Cardiac muscle cell (in vitro differentiated cells and primary cell): ENCODE measurements at regions not wholly inside any gene's neighbourhood (a gene's known extent, or its start where the extent isn't known, plus 50 kb on each side); places are given as distances from the start of the nearest gene placed in this dataset.
A peak's percentile ranks its signal among the peaks of the same experiment; 100 is the strongest.
"Not testable (repeated sequence)": the region's sequence is repeated elsewhere in the genome, so short reads cannot be mapped to it uniquely, and the experiment has no call there.

Experiments used
- DNase-seq, 2 donors: peaks; one replicate each; pipeline versions ENCODE4 v3.0.0 to v3.0.0-alpha.2; 2010 to 2017; ENCODE audit warnings: low read depth in 1 of 2, low spot score in 1 of 2
- H3K27ac ChIP-seq: fragments of 200-600 bp; sonication (generic); 2 replicates; pipeline ENCODE4 v1.5.1; 2016
- H3K27me3 ChIP-seq: fragments of 200-600 bp; sonication (generic); 2 replicates; pipeline ENCODE4 v1.6.0; 2016; ENCODE audit warnings: control low read depth
- H3K36me3 ChIP-seq: fragments of 200-600 bp; sonication (generic); 2 replicates; pipeline ENCODE4 v1.5.1; 2016; ENCODE audit warnings: control low read depth
- H3K4me1 ChIP-seq: fragments of 200-600 bp; sonication (generic); 2 replicates; pipeline ENCODE4 v1.8.1; 2017; ENCODE audit warnings: low read depth, mild to moderate bottlenecking, mixed run types
- H3K4me3 ChIP-seq: fragments of 200-600 bp; sonication (generic); 2 replicates; pipeline ENCODE4 v1.5.1; 2016; ENCODE audit warnings: mild to moderate bottlenecking
- H3K9me3 ChIP-seq: fragments of 200-600 bp; sonication (generic); 2 replicates; pipeline ENCODE4 v1.5.1; 2017; ENCODE audit warnings: low read depth, mild to moderate bottlenecking, control low read depth
- TF ChIP-seq, protein P1 (sequence below): IDR thresholded peaks from 2 replicates; pipeline ENCODE4 v1.5.1; 2012; ENCODE audit warnings: low read depth, mild to moderate bottlenecking, low read length

- not testable (repeated sequence) for H3K4me1 ChIP-seq, H3K9me3 ChIP-seq, H3K36me3 ChIP-seq, H3K4me3 ChIP-seq, H3K27me3 ChIP-seq
- TF ChIP-seq, protein P1, sequence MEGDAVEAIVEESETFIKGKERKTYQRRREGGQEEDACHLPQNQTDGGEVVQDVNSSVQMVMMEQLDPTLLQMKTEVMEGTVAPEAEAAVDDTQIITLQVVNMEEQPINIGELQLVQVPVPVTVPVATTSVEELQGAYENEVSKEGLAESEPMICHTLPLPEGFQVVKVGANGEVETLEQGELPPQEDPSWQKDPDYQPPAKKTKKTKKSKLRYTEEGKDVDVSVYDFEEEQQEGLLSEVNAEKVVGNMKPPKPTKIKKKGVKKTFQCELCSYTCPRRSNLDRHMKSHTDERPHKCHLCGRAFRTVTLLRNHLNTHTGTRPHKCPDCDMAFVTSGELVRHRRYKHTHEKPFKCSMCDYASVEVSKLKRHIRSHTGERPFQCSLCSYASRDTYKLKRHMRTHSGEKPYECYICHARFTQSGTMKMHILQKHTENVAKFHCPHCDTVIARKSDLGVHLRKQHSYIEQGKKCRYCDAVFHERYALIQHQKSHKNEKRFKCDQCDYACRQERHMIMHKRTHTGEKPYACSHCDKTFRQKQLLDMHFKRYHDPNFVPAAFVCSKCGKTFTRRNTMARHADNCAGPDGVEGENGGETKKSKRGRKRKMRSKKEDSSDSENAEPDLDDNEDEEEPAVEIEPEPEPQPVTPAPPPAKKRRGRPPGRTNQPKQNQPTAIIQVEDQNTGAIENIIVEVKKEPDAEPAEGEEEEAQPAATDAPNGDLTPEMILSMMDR = peak; percentile 13
- peak overlapping the region; percentile 48 for H3K27ac ChIP-seq
- peak; percentile 75 to 93 for DNase-seq
Observed at GRCh38 chr11:67826028-67826950, 151.9 kb upstream of the ALDH3B2 start.

DNA sequence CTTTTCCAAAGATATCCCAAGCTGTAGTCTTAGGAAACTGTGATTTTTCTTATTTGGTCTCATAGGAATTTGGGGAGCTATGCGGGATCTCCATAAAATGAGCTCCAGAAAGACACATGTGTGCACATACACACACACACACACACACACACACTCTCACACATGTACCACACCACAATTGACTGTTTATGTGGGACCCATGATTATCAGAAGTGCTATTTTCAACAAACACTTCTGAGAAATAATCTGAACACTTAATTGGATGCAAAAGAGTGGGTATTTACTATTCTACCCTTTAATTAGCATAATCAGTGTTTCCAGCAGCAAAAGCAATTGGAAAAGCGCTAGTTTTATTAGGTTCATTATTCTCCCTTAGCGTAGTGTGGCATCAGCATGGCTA lies 150.4 kb upstream of the ALDH3B2 start:
- H3K27me3 ChIP-seq, DNase-seq, H3K4me1 ChIP-seq, H3K36me3 ChIP-seq, H3K27ac ChIP-seq, H3K9me3 ChIP-seq, H3K4me3 ChIP-seq: not testable (repeated sequence)

DNA sequence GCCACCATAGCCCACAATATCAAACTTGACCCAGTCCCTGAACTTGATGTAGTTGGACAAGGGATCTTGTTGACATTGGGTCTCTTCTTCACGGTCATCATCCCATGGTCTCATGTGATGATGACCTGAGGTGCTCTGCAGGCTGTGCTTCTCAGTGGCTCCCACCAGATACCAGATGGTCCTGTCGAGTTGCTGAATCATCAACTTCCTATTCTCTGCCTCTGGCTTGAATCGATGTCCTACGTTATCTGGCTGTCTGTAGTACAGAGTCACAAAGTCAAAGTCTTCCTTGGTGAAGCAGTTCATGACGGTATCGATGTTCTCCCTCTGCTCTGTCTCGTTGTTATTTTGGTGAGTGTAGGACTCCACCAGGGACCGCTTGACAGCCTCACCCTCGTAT lies 145.7 kb upstream of the ALDH3B2 start:
- no peak overlapping the region for H3K27ac ChIP-seq
- TF ChIP-seq, protein P1 = no peak
- no peaks in the 10 kb centered on the region for H3K27me3 ChIP-seq
- no peaks in the 10 kb centered on the region for H3K36me3 ChIP-seq
- no peak for DNase-seq
- H3K4me3 ChIP-seq = no peak overlapping the region
- H3K4me1 ChIP-seq = no peaks in the 10 kb centered on the region
- H3K9me3 ChIP-seq = no peaks in the 10 kb centered on the region

- not testable (repeated sequence) for DNase-seq, H3K9me3 ChIP-seq, H3K27ac ChIP-seq, H3K4me3 ChIP-seq, H3K36me3 ChIP-seq, H3K4me1 ChIP-seq, H3K27me3 ChIP-seq
Observed at GRCh38 chr11:67817558-67817957, 143.1 kb upstream of the ALDH3B2 start.

DNA sequence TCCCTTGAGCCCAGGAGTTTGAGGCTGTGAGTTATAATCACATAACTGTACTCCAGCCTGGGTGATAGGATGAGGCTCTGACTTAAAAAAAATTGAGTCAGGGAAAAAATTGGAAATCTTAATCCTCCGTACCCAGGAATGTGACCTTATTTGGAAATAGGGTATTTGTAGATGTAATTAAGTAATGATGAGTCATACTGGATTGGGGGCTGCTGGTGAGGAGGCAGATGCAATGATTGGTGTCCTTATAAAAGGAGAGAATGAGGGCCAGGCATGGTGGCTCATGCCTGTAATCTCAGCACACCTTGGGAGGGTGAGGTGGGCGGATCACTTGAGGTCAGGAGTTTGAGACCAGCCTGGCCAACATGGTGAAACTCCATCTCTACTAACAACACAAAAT lies 134.9 kb upstream of the ALDH3B2 start:
- H3K9me3 ChIP-seq, H3K27ac ChIP-seq, H3K36me3 ChIP-seq, H3K4me1 ChIP-seq, H3K4me3 ChIP-seq, H3K27me3 ChIP-seq: not testable (repeated sequence)
- DNase-seq = peak in 1 of 2 donors; percentile 36

- not testable (repeated sequence) for H3K4me1 ChIP-seq, H3K36me3 ChIP-seq, H3K27me3 ChIP-seq, H3K9me3 ChIP-seq, H3K4me3 ChIP-seq, H3K27ac ChIP-seq, DNase-seq
Observed at GRCh38 chr11:67807896-67808295, 133.5 kb upstream of the ALDH3B2 start.

- not testable (repeated sequence) for H3K36me3 ChIP-seq, H3K27me3 ChIP-seq, DNase-seq, H3K9me3 ChIP-seq, H3K4me1 ChIP-seq
- H3K4me3 ChIP-seq = peak overlapping the region; percentile 56
- H3K27ac ChIP-seq = peak overlapping the region; percentile 64
Observed at GRCh38 chr11:67806728-67807235, 132.4 kb upstream of the ALDH3B2 start.

DNA sequence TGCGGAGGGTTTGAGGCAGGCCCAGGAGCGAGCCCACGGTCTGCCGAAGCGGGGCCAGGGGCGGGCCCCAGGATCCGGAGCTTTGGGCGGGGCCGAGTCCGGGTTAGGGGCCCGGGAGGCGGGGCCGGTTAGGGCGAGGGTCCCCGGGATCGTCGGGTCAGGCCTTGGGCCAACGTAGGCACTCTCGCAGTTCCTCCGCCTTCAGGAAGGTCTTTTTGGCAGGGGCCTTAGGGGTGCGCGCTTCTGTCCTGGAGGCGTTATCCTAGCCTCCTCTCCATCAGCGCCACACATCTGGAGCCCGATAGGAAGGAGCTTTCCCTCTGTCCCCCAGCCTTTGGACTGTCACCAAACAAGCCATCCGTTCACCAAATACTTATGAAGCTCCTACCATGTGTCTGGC lies 131.8 kb upstream of the ALDH3B2 start:
- Histone ChIP-seq H3K27ac (peak overlapping the region; percentile 89), H3K4me3 (peak overlapping the region; percentile 56)
- H3K36me3 ChIP-seq, H3K27me3 ChIP-seq, H3K4me1 ChIP-seq, DNase-seq, H3K9me3 ChIP-seq: not testable (repeated sequence)

DNA sequence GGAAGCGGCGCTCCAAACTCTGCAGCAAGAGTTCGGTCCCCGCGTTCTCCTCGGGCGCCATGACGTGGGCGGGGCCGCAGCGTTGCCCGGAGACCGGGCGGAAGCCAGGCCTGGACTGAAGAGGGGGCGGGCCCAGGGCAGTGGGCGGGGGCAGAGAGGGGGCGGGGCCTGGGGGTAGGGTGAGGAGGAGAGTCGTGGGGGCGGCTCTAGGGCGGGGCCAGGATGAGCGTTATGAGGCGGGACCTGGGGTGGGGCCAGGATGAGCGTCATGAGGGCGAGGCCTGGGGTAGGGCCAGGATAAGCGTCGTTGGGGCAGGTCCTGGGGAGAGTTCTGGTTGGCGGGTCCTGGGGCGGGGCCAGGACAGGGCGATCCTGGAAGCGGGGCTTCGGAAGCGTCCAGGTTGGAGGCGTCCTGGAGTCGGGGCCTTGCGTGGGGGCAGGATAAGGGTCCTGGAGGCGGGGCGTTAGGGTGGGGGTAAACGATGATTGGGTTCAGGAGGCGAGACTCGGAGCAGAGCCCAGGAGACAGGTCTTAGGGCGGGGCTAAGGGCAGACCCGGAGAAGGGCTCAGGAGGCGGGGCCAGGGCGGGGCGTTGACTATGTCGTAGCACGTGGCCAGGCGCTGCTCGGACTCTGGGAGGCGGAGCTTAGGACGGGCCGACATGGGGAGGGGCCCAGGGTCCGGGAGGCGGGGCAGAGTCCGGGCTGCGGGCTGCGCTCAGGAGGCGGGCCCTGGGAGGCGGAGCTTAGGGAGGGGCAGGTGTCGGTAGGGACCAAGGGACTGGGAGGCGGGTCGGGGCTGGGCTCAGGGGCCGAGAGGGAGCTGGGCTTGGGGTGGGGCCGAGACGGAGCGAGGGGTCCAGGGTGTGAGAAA lies 131.1 kb upstream of the ALDH3B2 start:
- H3K4me1 ChIP-seq, H3K9me3 ChIP-seq, H3K27me3 ChIP-seq, H3K36me3 ChIP-seq: not testable (repeated sequence)
- DNase-seq = peak; percentile 96 to 99
- Histone ChIP-seq H3K27ac (peak overlapping the region; percentile 89), H3K4me3 (peak overlapping the region; percentile 56)

DNA sequence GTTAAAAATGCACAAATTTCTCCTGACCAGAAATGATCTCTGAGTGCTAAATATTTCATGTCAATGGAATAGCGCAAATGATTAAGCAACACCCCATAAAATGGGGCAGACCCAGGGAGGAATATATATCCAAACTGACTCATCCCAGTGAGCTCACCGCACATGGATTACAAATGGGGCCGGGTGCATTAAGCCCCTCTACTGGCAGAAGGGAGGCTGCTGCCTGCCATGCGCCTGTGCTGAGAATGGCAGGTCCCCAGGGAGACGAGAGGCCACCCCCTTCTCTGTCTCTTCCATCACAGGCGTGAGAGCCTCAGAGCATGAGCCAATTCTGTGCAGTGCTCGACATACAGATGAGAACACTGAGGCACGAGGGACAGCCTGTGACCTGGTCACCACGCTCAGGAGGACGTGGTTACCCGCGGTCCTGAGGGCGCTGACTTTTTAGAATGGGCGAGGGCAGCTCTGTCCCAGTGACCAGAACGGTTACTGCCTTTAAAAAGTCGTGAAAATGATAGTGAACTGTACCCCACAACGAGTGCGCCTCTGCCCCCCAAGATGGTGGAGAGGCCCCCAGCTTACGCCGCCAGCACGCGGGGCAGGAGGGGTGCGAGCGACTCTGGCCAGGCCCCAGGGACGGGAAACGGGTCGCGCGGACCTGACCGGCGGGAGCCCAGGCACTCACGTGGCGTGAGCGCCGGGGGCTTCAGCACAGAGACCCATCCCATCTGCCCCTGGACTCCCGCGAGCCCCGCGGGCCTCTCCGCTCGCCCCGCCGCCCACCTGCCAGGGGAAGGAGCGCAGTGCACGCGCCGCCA lies 130.2 kb upstream of the ALDH3B2 start:
- not testable (repeated sequence) for H3K27ac ChIP-seq

GRCh38 chr11:67803519-67803918 lies 129.1 kb upstream of the ALDH3B2 start:
- not testable (repeated sequence) for H3K9me3 ChIP-seq, H3K4me3 ChIP-seq, H3K36me3 ChIP-seq, H3K4me1 ChIP-seq, DNase-seq, H3K27me3 ChIP-seq, H3K27ac ChIP-seq

More for the DNA sequence above, 130.2 kb upstream of the ALDH3B2 start:
- H3K27me3 ChIP-seq, H3K4me1 ChIP-seq, H3K36me3 ChIP-seq, H3K9me3 ChIP-seq: not testable (repeated sequence)
- H3K4me3 ChIP-seq = peak overlapping the region; percentile 56
- peak in 1 of 2 donors; percentile 54 for DNase-seq
